GM12878 (cell line): ENCODE measurements at regions not wholly inside any gene's neighbourhood (a gene's known extent, or its start where the extent isn't known, plus 50 kb on each side); places are given as distances from the start of the nearest gene placed in this dataset.

Source experiments
- ATAC-seq: fragments of 200-7000 bp; cut with Tn5 transposase; 3 replicates; pipeline ENCODE4 v1.9.1; 2020; ENCODE audit warnings: mild to moderate bottlenecking, moderate library complexity
- BruUV-seq: library from RNA; stranded (reverse); fragments of 400-500 nt; replicated peaks from 2 replicates; lab custom pipeline; 2021; lab: Mats Ljungman, UMichigan
- CTCF ChIA-PET: fragments of 300-600 bp; sonication (Branson Sonifier 250); formaldehyde crosslinking; extraction: SDS; loops from one replicate; lab custom pipeline; 2021; ENCODE audit warnings: inconsistent platforms; lab: Yijun Ruan, JAX
- POLR2A ChIA-PET: fragments of 350-600 bp; formaldehyde crosslinking; extraction: SDS; loops from one replicate; lab custom pipeline; 2021; ENCODE audit warnings: inconsistent platforms; lab: Charles Lee
- RAD21 ChIA-PET: fragments of 300-600 bp; sonication (Branson Sonifier 250); formaldehyde crosslinking; loops from one replicate; lab custom pipeline; 2023; ENCODE audit warnings: antibody characterized with exemption; ENCODE audit not compliant: unreplicated experiment; lab: Charles Lee
- SMC1A ChIA-PET: fragments of 300-600 bp; sonication (Branson Sonifier 250); formaldehyde crosslinking; loops from one replicate; lab custom pipeline; 2023; ENCODE audit not compliant: unreplicated experiment, uncharacterized antibody; lab: Charles Lee
- DNase-seq: peaks from one replicate; pipeline ENCODE4 v3.0.0-alpha.2; 2011; ENCODE audit warnings: low read depth, low spot score
- FAIRE-seq: peaks from 3 replicates; lab custom pipeline; 2011; peaks lifted over from hg19 to GRCh38; lab: Jason Lieb, UNC
- H2AFZ ChIP-seq: 2 replicates; pipeline ENCODE4 v1.6.0; 2011; ENCODE audit warnings: low read depth, low read length, control low read depth; ENCODE audit not compliant: control insufficient read depth
- H3K27ac ChIP-seq: 2 replicates; pipeline ENCODE4 v1.5.1; 2011; ENCODE audit warnings: control low read depth; ENCODE audit not compliant: control insufficient read depth, insufficient read depth
- H3K27me3 ChIP-seq, 2 experiments: replicated peaks in 1 of 2; 2 replicates each; pipeline versions ENCODE4 v1.6.0 to v1.6.1; 2011; ENCODE audit warnings: low read length in 1 of 2; ENCODE audit not compliant: control insufficient read depth in 2 of 2, insufficient read depth in 2 of 2
- H3K36me3 ChIP-seq, 2 experiments: 2 replicates each; pipeline ENCODE4 v1.5.1; 2011; ENCODE audit warnings: low read length in 1 of 2; ENCODE audit not compliant: control insufficient read depth in 2 of 2, insufficient read depth in 2 of 2
- H3K4me1 ChIP-seq: 2 replicates; pipeline ENCODE4 v1.6.1; 2011; ENCODE audit warnings: mild to moderate bottlenecking, low read length, moderate library complexity, mixed read lengths; ENCODE audit not compliant: control insufficient read depth, insufficient read depth
- H3K4me2 ChIP-seq: 2 replicates; pipeline ENCODE4 v1.6.0; 2011; ENCODE audit warnings: control low read depth; ENCODE audit not compliant: control insufficient read depth, insufficient read depth
- H3K4me3 ChIP-seq: fragments of 200-600 bp; sonication (generic); 2 replicates; pipeline ENCODE4 v1.5.1; 2016
- H3K79me2 ChIP-seq: 2 replicates; pipeline ENCODE4 v1.6.0; 2011; ENCODE audit warnings: low read length; ENCODE audit not compliant: control insufficient read depth, insufficient read depth
- H3K9ac ChIP-seq: 2 replicates; pipeline ENCODE4 v1.8.0; 2011; ENCODE audit warnings: low read length, control low read depth, mixed read lengths; ENCODE audit not compliant: control insufficient read depth, insufficient read depth
- H3K9me3 ChIP-seq: replicated peaks from 3 replicates; pipeline ENCODE4 v1.5.1; 2011; ENCODE audit warnings: mild to moderate bottlenecking, low read length; ENCODE audit not compliant: control insufficient read depth, insufficient read depth
- H4K20me1 ChIP-seq: 2 replicates; pipeline ENCODE4 v1.6.0; 2011; ENCODE audit not compliant: control insufficient read depth, insufficient read depth
- ATF3 ChIP-seq: IDR thresholded peaks from 2 replicates; pipeline ENCODE4 v1.6.1; 2011; ENCODE audit warnings: low read depth, mild to moderate bottlenecking, low read length, moderate library complexity, borderline replicate concordance; ENCODE audit errors: extremely low read depth
- CBX5 ChIP-seq: sonication (generic); IDR thresholded peaks from 2 replicates; pipeline ENCODE4 v1.6.1; 2016; ENCODE audit warnings: low read depth, moderate library complexity, mild to moderate bottlenecking, inconsistent platforms
- CREM ChIP-seq: IDR thresholded peaks from 2 replicates; pipeline ENCODE4 v1.6.1; 2014; ENCODE audit warnings: antibody characterized with exemption, low read depth
- ETV6 ChIP-seq, 2 experiments: fragments of 450-650 bp in 1 of 2; IDR thresholded peaks in 1 of 2; conservative IDR thresholded peaks in 1 of 2; 2 replicates each; pipeline ENCODE4 v1.6.1; 2014; ENCODE audit warnings: antibody characterized with exemption in 1 of 2, borderline replicate concordance in 1 of 2, low read depth in 1 of 2, mild to moderate bottlenecking in 1 of 2, moderate library complexity in 1 of 2
- FOS ChIP-seq: IDR thresholded peaks from 3 replicates; pipeline ENCODE4 v1.6.1; 2011; ENCODE audit warnings: borderline replicate concordance; ENCODE audit not compliant: insufficient read length; ENCODE audit errors: extremely low read depth
- HDGF ChIP-seq: fragments of 450-650 bp; IDR thresholded peaks from 2 replicates; pipeline ENCODE4 v1.6.1; 2016; ENCODE audit warnings: antibody characterized with exemption
- IRF3 ChIP-seq: fragments of 450-650 bp; IDR thresholded peaks from 2 replicates; pipeline ENCODE4 v1.6.1; 2014; ENCODE audit warnings: mild to moderate bottlenecking
- MTA2 ChIP-seq: fragments of 450-650 bp; IDR thresholded peaks from 2 replicates; pipeline ENCODE4 v1.6.1; 2016; ENCODE audit warnings: low read depth, mild to moderate bottlenecking, moderate library complexity
- NR2C1 ChIP-seq: fragments of 450-650 bp; IDR thresholded peaks from 2 replicates; pipeline ENCODE4 v1.6.1; 2017; ENCODE audit warnings: antibody characterized with exemption, mild to moderate bottlenecking, moderate library complexity
- POU2F2 ChIP-seq: IDR thresholded peaks from 3 replicates; pipeline ENCODE4 v1.6.1; 2011; ENCODE audit warnings: low read depth, mild to moderate bottlenecking, low read length, borderline replicate concordance
- RAD51 ChIP-seq: fragments of 450-650 bp; IDR thresholded peaks from 2 replicates; pipeline ENCODE4 v1.6.1; 2016; ENCODE audit warnings: moderate library complexity, mild to moderate bottlenecking, inconsistent platforms
- RBBP5 ChIP-seq: fragments of 200-600 bp; sonication (generic); conservative IDR thresholded peaks from 2 replicates; pipeline ENCODE4 v1.6.1; 2016
- SKIL ChIP-seq: fragments of 450-650 bp; IDR thresholded peaks from 2 replicates; pipeline ENCODE4 v1.6.1; 2017; ENCODE audit warnings: mild to moderate bottlenecking, low read depth, inconsistent platforms; ENCODE audit not compliant: poor library complexity, severe bottlenecking
- STAT3 ChIP-seq: IDR thresholded peaks from 2 replicates; pipeline ENCODE4 v1.6.1; 2011; ENCODE audit warnings: low read depth, low read length, improper control_type of control experiment
- WRNIP1 ChIP-seq: IDR thresholded peaks from 2 replicates; pipeline ENCODE4 v1.6.1; 2011; ENCODE audit warnings: low read depth, low read length, improper control_type of control experiment, borderline replicate concordance
- ZBED1 ChIP-seq: IDR thresholded peaks from 2 replicates; pipeline ENCODE4 v1.6.1; 2016; ENCODE audit warnings: borderline replicate concordance
- ZBTB33 ChIP-seq: fragments of 450-650 bp; IDR thresholded peaks from 2 replicates; pipeline ENCODE4 v1.6.1; 2017; ENCODE audit warnings: mild to moderate bottlenecking
- ZNF622 ChIP-seq: fragments of 450-650 bp; IDR thresholded peaks from 2 replicates; pipeline ENCODE4 v1.6.1; 2017; ENCODE audit warnings: mild to moderate bottlenecking, inconsistent platforms
- WGBS: methylation state at CpG from one replicate; pipeline ENCODE4 v1.1.6; 2016; ENCODE audit warnings: low lambda C conversion rate; ENCODE audit not compliant: insufficient replicate concordance, insufficient coverage; ENCODE audit errors: missing lambda C conversion rate; 5-methylcytosine and 5-hydroxymethylcytosine counted together
- in situ Hi-C: fragments of 300-500 bp; cut with MboI; formaldehyde crosslinking; loops from 9 replicates; pipeline ENCODE4 v1.14.3; 2018; ENCODE audit warnings: mixed read lengths
- intact Hi-C: fragments of 100-400 bp; cut with micrococcal nuclease; formaldehyde crosslinking; loops from one replicate; pipeline ENCODE4 v1.14.2; 2022; ENCODE audit not compliant: unreplicated experiment

GRCh38 chr7:136168821-136169220 lies 191.7 kb upstream of the MTPN start (continued):
- TF ChIP-seq FOS (no peak), RAD51 (no peak), RBBP5 (no peak)

GRCh38 chr7:136167991-136168390 lies 190.8 kb upstream of the MTPN start:
- H3K9me3 ChIP-seq = no peaks in the 10 kb centered on the region
- no peaks in the 10 kb centered on the region for H3K36me3 ChIP-seq
- ATAC-seq = no peak
- no peaks in the 10 kb centered on the region for H3K79me2 ChIP-seq
- H3K4me3 ChIP-seq = no peak overlapping the region
- no peak for TF ChIP-seq CBX5
- no peak for TF ChIP-seq ZBED1
- no peak for TF ChIP-seq POU2F2
- TF ChIP-seq IRF3 = no peak
- no peak for TF ChIP-seq ZNF622
- TF ChIP-seq STAT3 = no peak
- TF ChIP-seq ETV6 (conservative IDR thresholded peaks at IDR 0.05 in 1 of 2, IDR thresholded peaks at IDR 0.05 in 1 of 2; ENCODE audit: borderline replicate concordance in 1 of 2, low read depth in 1 of 2) = no peak
- TF ChIP-seq FOS = no peak
- TF ChIP-seq HDGF = no peak
- no peak for TF ChIP-seq MTA2
- no peak for TF ChIP-seq WRNIP1
- no peak for TF ChIP-seq SKIL
- no peak for TF ChIP-seq ZBTB33
- no peak for TF ChIP-seq NR2C1
- no peak for TF ChIP-seq ATF3
- no peak for TF ChIP-seq CREM
- DNase-seq = no peak
- no peaks in the 10 kb centered on the region for H3K4me1 ChIP-seq
- in situ Hi-C loops = no loop called here
- no peak for FAIRE-seq
- H3K4me2 ChIP-seq = no peak overlapping the region
- ChIA-PET SMC1A (no interaction called here), RAD21 (no interaction called here), POLR2A (no interaction called here), CTCF (no interaction called here)
- 12% methylated on average over 3 of the region's 4 CpGs for WGBS
- BruUV-seq = no TSS peak
- no peak overlapping the region for H3K27ac ChIP-seq
- no peaks in the 10 kb centered on the region for H4K20me1 ChIP-seq
- H3K27me3 ChIP-seq = no peaks in the 10 kb centered on the region
- no peak overlapping the region for H2AFZ ChIP-seq
- H3K9ac ChIP-seq = no peak overlapping the region
- intact Hi-C loops = no loop called here
